H9 (cell line): ENCODE measurements at regions not wholly inside any gene's neighbourhood (a gene's known extent, or its start where the extent isn't known, plus 50 kb on each side); places are given as distances from the start of the nearest gene placed in this dataset.

Source experiments
- DNase-seq: peaks from one replicate; pipeline ENCODE4 v3.0.0-alpha.2; 2017
- H2AFZ ChIP-seq: one replicate; pipeline ENCODE4 v1.6.1; 2013; ENCODE audit warnings: mild to moderate bottlenecking, low read length, control low read depth, moderate library complexity
- H2AK5ac ChIP-seq: 2 replicates; pipeline ENCODE4 v1.6.1; 2013; ENCODE audit warnings: low read length, control low read depth, mixed read lengths; ENCODE audit not compliant: insufficient read length
- H2BK120ac ChIP-seq: one replicate; pipeline ENCODE4 v1.6.1; 2013; ENCODE audit warnings: low read depth, mild to moderate bottlenecking, low read length, control low read depth, inconsistent platforms; ENCODE audit not compliant: poor library complexity, severe bottlenecking
- H2BK12ac ChIP-seq: 2 replicates; pipeline ENCODE4 v1.6.1; 2013; ENCODE audit warnings: low read length, control low read depth, mixed read lengths, low read depth; ENCODE audit not compliant: insufficient read length
- H2BK15ac ChIP-seq: 2 replicates; pipeline ENCODE4 v1.6.1; 2013; ENCODE audit warnings: low read depth, low read length, control low read depth
- H2BK20ac ChIP-seq: one replicate; pipeline ENCODE4 v1.6.1; 2013; ENCODE audit warnings: low read depth, mild to moderate bottlenecking, low read length, control low read depth, inconsistent platforms; ENCODE audit not compliant: poor library complexity, severe bottlenecking
- H2BK5ac ChIP-seq: 2 replicates; pipeline ENCODE4 v1.6.1; 2013; ENCODE audit warnings: low read length, control low read depth, mixed read lengths; ENCODE audit not compliant: insufficient read length
- H3K14ac ChIP-seq: 2 replicates; pipeline ENCODE4 v1.6.1; 2013; ENCODE audit warnings: low read length, control low read depth; ENCODE audit not compliant: insufficient read depth
- H3K18ac ChIP-seq: 2 replicates; pipeline ENCODE4 v1.6.1; 2013; ENCODE audit warnings: low read depth, mild to moderate bottlenecking, mixed read lengths, low read length, control low read depth; ENCODE audit not compliant: insufficient read length
- H3K23ac ChIP-seq: 2 replicates; pipeline ENCODE4 v1.6.1; 2013; ENCODE audit warnings: low read length, control low read depth, mixed read lengths, low read depth; ENCODE audit not compliant: insufficient read length
- H3K23me2 ChIP-seq: 2 replicates; pipeline ENCODE4 v1.6.1; 2013; ENCODE audit warnings: low read depth, mild to moderate bottlenecking, mixed read lengths, low read length, control low read depth; ENCODE audit not compliant: insufficient read length, poor library complexity, severe bottlenecking
- H3K27ac ChIP-seq: 2 replicates; pipeline ENCODE4 v1.5.1; 2013; ENCODE audit warnings: low read length, control low read depth, mixed read lengths, low read depth; ENCODE audit not compliant: insufficient read length
- H3K27me3 ChIP-seq: 2 replicates; pipeline ENCODE4 v1.6.1; 2013; ENCODE audit warnings: low read length, control low read depth, inconsistent platforms; ENCODE audit not compliant: insufficient read depth
- H3K4ac ChIP-seq: 2 replicates; pipeline ENCODE4 v1.6.1; 2013; ENCODE audit warnings: low read depth, mild to moderate bottlenecking, control low read depth, inconsistent platforms, low read length, moderate library complexity
- H3K4me1 ChIP-seq: 2 replicates; pipeline ENCODE4 v1.6.1; 2013; ENCODE audit warnings: low read length, control low read depth, inconsistent platforms; ENCODE audit not compliant: insufficient read depth
- H3K4me2 ChIP-seq: 2 replicates; pipeline ENCODE4 v1.6.1; 2013; ENCODE audit warnings: low read length, control low read depth, mixed read lengths; ENCODE audit not compliant: insufficient read length, insufficient read depth
- H3K56ac ChIP-seq: 2 replicates; pipeline ENCODE4 v1.6.1; 2013; ENCODE audit warnings: low read depth, mild to moderate bottlenecking, mixed read lengths, low read length, control low read depth; ENCODE audit not compliant: insufficient read length
- H3K79me1 ChIP-seq: 2 replicates; pipeline ENCODE4 v1.6.1; 2013; ENCODE audit warnings: low read depth, mild to moderate bottlenecking, moderate library complexity, low read length, control low read depth, inconsistent platforms; ENCODE audit not compliant: insufficient read depth, poor library complexity, severe bottlenecking
- H3K79me2 ChIP-seq: 2 replicates; pipeline ENCODE4 v1.6.1; 2013; ENCODE audit warnings: low read length, control low read depth, inconsistent platforms; ENCODE audit not compliant: insufficient read depth
- H3K9ac ChIP-seq: 2 replicates; pipeline ENCODE4 v1.6.1; 2013; ENCODE audit warnings: low read length, control low read depth, mixed read lengths; ENCODE audit not compliant: insufficient read length; ENCODE audit errors: extremely low read depth
- H3K9me3 ChIP-seq: one replicate; pipeline ENCODE4 v1.6.1; 2013; ENCODE audit warnings: low read depth, low read length, inconsistent platforms; ENCODE audit not compliant: control insufficient read depth
- H3T11ph ChIP-seq: one replicate; pipeline ENCODE4 v1.6.1; 2013; ENCODE audit warnings: mild to moderate bottlenecking, low read length, control low read depth, inconsistent platforms
- H4K20me1 ChIP-seq: one replicate; pipeline ENCODE4 v1.6.1; 2013; ENCODE audit not compliant: control insufficient read depth, insufficient read length, insufficient read depth
- H4K5ac ChIP-seq: 2 replicates; pipeline ENCODE4 v1.6.1; 2013; ENCODE audit warnings: low read depth, mild to moderate bottlenecking, mixed read lengths, low read length, control low read depth; ENCODE audit not compliant: insufficient read length
- H4K8ac ChIP-seq: replicated peaks from 2 replicates; pipeline ENCODE4 v1.6.1; 2013; ENCODE audit warnings: low read length, control low read depth, mixed read lengths, low read depth; ENCODE audit not compliant: insufficient read length
- H4K91ac ChIP-seq: 2 replicates; pipeline ENCODE4 v1.6.1; 2013; ENCODE audit warnings: low read depth, mild to moderate bottlenecking, moderate library complexity, mixed read lengths, low read length, control low read depth; ENCODE audit not compliant: insufficient read length
- H3K27ac Mint-ChIP-seq, 3 experiments: 2 replicates in 2 of 3; 3 replicates in 1 of 3; pipeline ENCODE4 v1.8.0; 2020 to 2021; ENCODE audit warnings: mixed read lengths in 3 of 3, mild to moderate bottlenecking in 1 of 3, moderate library complexity in 1 of 3
- H3K27me3 Mint-ChIP-seq: 2 replicates; pipeline ENCODE4 v1.8.0; 2021; ENCODE audit warnings: low read depth, mild to moderate bottlenecking, moderate library complexity, mixed read lengths
- H3K36me3 Mint-ChIP-seq, 3 experiments: 2 replicates in 2 of 3; 3 replicates in 1 of 3; pipeline ENCODE4 v1.8.0; 2020 to 2021; ENCODE audit warnings: low read depth in 3 of 3, mixed read lengths in 3 of 3; ENCODE audit not compliant: insufficient read depth in 1 of 3
- H3K4me1 Mint-ChIP-seq, 2 experiments: 2 replicates each; pipeline ENCODE4 v1.8.0; 2020; ENCODE audit warnings: mixed read lengths in 2 of 2
- H3K4me3 Mint-ChIP-seq, 2 experiments: 2 replicates in 1 of 2; 3 replicates in 1 of 2; pipeline ENCODE4 v1.8.0; 2020 to 2021; ENCODE audit warnings: mild to moderate bottlenecking in 2 of 2, mixed read lengths in 2 of 2, moderate library complexity in 1 of 2
- H3K9me3 Mint-ChIP-seq, 2 experiments: 2 replicates in 1 of 2; 3 replicates in 1 of 2; pipeline ENCODE4 v1.8.0; 2020; ENCODE audit warnings: mild to moderate bottlenecking in 2 of 2, mixed read lengths in 2 of 2, moderate library complexity in 1 of 2
- CTCF ChIP-seq: fragments of 200-600 bp; sonication (generic); conservative IDR thresholded peaks from 3 replicates; pipeline ENCODE4 v1.8.0; 2021; ENCODE audit warnings: antibody characterized with exemption, mild to moderate bottlenecking
- WGBS: extraction: QIAGEN DNeasy Blood & Tissue Kit; methylation state at CpG from one replicate; pipeline ENCODE4 v1.1.7; 2013; ENCODE audit warnings: missing lambda C conversion rate, low lambda C conversion rate, mixed read lengths; ENCODE audit not compliant: insufficient read length; ENCODE audit errors: extremely low coverage; 5-methylcytosine and 5-hydroxymethylcytosine counted together

- H2BK20ac ChIP-seq, result no peak overlapping the region
- no peaks in the 10 kb centered on the region for H4K20me1 ChIP-seq
- H3K79me2 ChIP-seq, result no peaks in the 10 kb centered on the region
- H2BK15ac ChIP-seq, result no peak overlapping the region
- no peak overlapping the region for H3K18ac ChIP-seq
- Mint-ChIP-seq H3K4me1 (peaks cover 3% of the 10 kb centered on the region in 2 experiments; a peak in 2 of 4 replicates), H3K4me3 (no peak overlapping the region), H3K9me3 (no peaks in the 10 kb centered on the region), H3K36me3 (no peaks in the 10 kb centered on the region), H3K27ac (no peak overlapping the region), H3K27me3 (no peaks in the 10 kb centered on the region)
- no peaks in the 10 kb centered on the region for H3K27me3 ChIP-seq
- no CpG with 5 or more reads among the region's 4 CpGs for WGBS
- H2BK5ac ChIP-seq, result no peak overlapping the region
- H2BK120ac ChIP-seq, result no peak overlapping the region
- H3K4ac ChIP-seq, result no peak overlapping the region
- DNase-seq, result no peak
- no peak overlapping the region for H3K9ac ChIP-seq
- no peak overlapping the region for H3K14ac ChIP-seq
- H3K23me2 ChIP-seq, result no peaks in the 10 kb centered on the region
- H3K9me3 ChIP-seq, result no peaks in the 10 kb centered on the region
- H4K8ac ChIP-seq, result no peak overlapping the region
- H3K56ac ChIP-seq, result no peak overlapping the region
- H4K5ac ChIP-seq, result no peak overlapping the region
- no peak overlapping the region for H2BK12ac ChIP-seq
- H3K4me2 ChIP-seq, result no peak overlapping the region
- no peak overlapping the region for H2AFZ ChIP-seq
- no peaks in the 10 kb centered on the region for H3K79me1 ChIP-seq
- no peak overlapping the region for H3T11ph ChIP-seq
- no peak overlapping the region for H2AK5ac ChIP-seq
- H4K91ac ChIP-seq, result no peak overlapping the region
- H3K27ac ChIP-seq, result no peak overlapping the region
- peaks cover 2% of the 10 kb centered on the region; the same call in 1 of the 2 replicates for H3K4me1 ChIP-seq
- H3K23ac ChIP-seq, result no peak overlapping the region
- TF ChIP-seq CTCF, result no peak
Measured at GRCh38 chr4:171676555-171677215, 136.5 kb upstream of the GALNTL6 start.
